CD4-positive, alpha-beta T cell treated with Interleukin-4 for 4 hours (primary cell): ENCODE measurements at regions not wholly inside any gene's neighbourhood (a gene's known extent, or its start where the extent isn't known, plus 50 kb on each side); places are given as distances from the start of the nearest gene placed in this dataset.
A peak's percentile ranks its signal among the peaks of the same experiment; 100 is the strongest.
"Not testable (repeated sequence)": the region's sequence is repeated elsewhere in the genome, so short reads cannot be mapped to it uniquely, and the experiment has no call there.

Experiments used
- DNase-seq: peaks from one replicate; pipeline ENCODE4 v3.0.0-alpha.2; 2020

- DNase-seq: no peak
Observed at GRCh38 chr3:107130089-107130700, 247.0 kb upstream of the CCDC54 start.

DNA sequence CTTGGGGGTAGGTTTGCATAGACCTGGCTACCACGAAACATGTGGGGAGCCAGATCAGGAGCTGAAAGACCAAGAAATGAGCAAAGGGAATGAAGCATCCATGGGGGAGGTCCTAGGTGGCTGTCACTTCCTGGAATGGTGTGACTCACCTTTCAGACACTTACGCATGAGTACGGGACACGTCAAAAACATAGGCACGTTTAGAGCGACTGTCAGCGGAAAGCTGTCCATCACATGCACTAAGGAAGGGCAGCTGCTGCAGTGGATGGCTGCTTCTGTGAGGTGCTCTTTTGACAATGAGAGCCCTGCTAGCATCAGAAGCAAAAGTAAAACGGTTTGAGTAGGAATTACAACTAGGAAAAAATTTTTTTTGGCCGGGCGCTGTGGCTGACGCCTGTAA is 244.6 kb upstream of the CCDC54 start:
- no peak for DNase-seq

- DNase-seq: no peak
Observed at GRCh38 chr3:107133891-107134290, 243.3 kb upstream of the CCDC54 start.

- DNase-seq: no peak
Observed at GRCh38 chr3:107142171-107142570, 235.1 kb upstream of the CCDC54 start.

- DNase-seq: no peak
Observed at GRCh38 chr3:107142786-107143575, 234.3 kb upstream of the CCDC54 start.

- DNase-seq: no peak
Observed at GRCh38 chr3:107150675-107151074, 226.6 kb upstream of the CCDC54 start.

DNA sequence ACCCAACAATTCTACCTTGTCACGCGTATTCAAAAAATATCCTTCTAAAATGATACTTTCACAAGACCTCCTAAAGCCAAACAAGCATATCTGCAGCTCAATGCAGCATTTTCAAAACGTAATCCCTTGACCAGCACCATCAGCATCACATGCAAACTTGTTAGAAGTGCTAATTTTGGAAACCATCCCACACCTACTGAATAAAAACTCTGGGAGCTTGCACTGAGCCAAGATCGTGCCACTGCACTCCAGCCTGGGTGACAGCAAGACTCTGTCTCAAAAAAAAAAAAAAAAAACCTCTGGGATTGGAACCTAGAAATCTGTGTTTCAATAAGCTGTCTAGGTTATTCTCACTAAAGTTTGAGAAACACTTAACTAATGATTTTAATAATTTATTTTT is 223.3 kb upstream of the CCDC54 start:
- no peak for DNase-seq

DNA sequence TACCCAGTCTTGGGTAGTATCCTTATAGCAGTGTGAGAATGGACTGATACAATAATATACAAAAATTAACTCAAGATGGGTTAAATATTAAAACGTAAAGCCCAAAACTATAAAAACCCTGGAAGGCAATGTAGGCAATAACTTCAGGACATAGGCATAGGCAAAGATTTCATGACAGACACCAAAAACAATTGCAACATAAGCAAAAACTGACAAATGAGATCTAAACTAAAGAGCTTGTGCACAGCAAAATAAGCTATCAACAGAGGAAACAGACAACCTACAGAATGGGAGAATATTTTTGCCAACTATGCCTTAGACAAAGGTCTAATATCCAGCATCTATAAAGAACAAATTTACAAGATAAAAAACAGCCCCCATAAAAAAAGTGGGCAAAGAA is 204.8 kb upstream of the CCDC54 start:
- DNase-seq: no peak

DNA sequence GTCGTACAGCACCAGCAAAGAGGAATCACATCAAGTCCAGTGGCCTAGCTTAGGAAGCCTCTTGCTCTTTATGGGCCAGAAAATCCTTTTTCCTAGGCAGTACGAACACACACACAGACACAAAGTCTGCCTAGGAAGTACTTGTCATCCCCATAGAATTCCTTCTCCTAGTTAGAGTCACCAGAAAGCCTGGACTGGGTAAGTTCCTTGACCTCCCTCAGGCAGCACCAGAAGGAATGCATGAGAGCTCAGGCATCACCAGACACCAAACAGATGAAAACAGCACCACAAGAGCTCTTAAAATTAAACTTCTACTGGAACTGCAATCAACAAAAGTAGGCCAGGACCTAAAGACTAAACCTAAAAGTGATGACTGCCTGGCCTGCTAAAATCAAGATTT is 192.9 kb upstream of the CCDC54 start:
- DNase-seq: no peak

DNA sequence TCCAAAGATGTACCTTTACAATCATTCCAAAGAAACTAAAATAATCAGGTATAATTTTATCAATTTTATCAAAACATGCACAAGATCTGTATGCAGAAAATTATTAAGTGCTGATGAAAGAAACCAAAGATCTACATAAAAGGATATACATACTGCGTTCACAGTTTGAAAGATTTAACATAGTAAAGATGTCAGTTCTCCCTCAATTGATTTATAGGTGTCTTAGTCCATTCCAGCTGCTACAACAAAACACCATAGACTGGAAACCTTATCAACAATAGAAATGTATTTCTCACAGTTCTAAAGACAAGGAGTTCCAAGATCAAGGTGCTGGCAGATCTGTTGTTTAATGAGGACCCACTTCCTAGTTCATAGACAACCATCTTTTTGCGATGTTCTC is 189.0 kb upstream of the CCDC54 start:
- no peak for DNase-seq

DNA sequence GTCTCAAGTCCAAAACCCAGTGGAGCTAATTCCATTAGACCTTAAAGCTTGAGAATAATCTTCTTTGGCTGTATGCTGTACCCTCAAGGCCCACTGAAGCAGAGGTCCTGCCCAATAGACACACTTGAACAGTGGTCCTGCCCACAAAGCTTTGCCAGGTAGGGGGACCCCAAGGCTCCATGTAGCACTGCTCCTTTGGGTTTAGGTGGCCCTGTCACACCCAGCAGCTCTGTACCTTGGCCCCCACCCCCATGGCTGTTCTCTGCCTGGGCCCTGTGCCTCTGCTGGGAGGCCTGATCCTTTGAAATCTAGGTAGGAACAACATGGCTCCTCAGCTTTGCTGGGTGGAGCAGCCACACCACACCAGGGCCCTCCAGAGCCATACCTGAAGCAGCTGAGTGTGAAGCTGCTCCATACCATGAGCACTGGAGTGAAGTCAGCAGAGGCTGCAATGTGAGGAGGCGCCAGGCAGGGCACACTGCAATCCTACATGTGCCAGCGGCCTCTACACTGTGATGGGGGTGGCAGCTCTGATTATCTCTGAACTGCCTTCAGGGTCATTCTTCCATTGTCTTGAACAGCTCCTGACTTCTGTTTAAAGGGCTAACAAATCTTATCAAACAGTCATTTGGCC is 188.0 kb upstream of the CCDC54 start:
- DNase-seq: no peak

DNA sequence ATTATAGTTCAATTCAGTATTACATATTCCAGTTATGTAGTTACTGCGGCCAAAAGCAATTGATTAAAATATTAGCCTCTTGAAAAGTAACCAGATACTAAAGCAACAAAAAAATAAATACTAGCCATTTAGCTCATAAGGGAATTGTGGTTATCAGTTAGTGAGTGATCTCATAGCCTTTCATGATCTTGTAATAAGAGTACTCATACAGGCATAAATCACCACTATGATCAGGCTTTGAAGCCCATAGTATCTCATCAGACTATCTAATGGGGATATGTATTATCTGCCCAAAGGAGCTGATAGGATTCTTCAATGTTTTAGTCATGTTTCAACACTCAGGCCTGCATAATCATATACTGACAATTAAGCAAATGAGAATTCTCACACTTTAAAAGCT is 184.1 kb upstream of the CCDC54 start:
- no peak for DNase-seq

DNA sequence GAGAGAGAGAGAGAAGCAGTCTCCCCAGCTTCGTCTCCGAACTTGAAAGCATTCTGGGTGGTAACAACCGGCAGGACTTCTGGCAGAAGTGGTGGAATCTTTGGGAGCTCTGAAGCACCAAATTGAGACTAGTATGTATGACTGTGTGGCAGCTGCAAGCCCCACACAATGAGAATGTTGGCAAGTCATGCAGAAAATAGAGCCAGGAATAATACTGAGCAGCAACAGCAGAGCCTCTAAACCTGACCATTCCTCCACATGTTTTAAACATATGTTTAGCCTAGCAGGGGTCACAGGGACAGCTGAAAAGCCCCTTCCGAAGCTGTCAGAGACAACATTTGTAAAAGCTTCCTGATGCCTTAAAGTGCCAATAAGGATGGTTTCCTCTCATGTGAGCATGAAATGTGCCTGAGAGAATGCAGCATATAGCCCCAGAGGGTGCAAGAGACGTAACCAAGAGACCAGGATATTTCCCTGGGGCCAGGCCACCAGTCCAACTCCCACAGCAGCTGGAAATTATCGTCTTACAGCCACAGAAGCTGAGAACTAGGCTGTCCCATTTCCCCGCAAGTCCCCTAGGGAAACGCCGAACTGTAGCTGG is 178.6 kb upstream of the CCDC54 start:
- DNase-seq: no peak

DNA sequence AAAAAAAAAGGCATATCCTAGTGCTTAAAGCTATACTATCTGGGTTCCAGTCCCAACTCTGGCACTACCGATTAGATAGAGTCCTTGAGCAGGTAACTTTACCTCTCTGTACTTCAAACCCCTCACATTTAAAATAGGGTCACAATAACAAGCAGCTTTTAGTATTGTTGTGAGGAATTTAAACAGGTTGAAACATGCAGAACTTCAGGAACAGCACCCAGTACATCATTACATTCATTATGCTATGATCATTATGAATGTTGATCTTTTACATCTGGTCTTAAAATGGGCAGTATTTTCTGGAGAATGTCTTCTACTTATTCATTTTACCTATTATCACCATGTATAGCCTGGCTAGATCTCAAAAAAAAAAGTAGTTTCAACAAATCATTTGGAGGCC is 176.1 kb upstream of the CCDC54 start:
- no peak for DNase-seq

DNA sequence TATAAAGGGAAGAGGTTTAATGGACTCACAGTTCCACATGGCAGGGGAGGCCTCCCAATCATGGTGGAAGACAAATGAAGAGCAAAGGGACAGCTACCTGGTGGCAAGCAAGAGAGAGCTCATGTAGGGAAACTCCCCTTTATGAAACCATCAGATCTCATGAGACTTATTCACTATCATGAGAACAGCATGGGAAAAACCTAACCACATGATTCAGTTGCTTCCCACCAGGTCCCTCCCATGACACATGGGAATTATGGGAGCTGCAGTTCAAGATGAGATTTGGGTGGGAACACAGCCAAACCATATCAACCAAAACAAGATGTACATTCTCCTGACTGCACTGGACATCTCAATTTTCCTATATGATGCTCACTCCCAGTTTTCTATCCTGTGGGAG is 174.4 kb upstream of the CCDC54 start:
- DNase-seq: not testable (repeated sequence)

- no peak for DNase-seq
Observed at GRCh38 chr3:107204121-107204520, 173.1 kb upstream of the CCDC54 start.

GRCh38 chr3:107205358-107205757 is 171.9 kb upstream of the CCDC54 start:
- no peak for DNase-seq

DNA sequence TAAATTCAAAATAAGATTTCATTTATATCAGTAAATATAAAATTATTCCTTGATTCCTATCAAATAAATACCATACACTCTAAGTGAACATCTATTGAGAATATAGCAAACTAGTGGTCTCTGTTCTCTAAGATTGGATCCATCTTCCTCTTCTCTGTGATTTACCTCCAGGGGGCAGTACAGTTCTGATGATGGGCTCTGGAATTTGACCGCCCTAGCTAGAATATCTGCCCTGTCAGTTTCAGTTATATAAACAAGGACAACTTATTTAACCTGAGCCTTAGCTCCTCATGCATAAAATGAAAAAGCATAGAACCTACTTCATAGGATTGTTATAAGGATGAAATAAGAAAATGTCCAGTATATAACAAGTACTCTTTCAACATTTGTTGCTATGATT is 171.1 kb upstream of the CCDC54 start:
- peak; percentile 24 for DNase-seq

- no peak for DNase-seq
Observed at GRCh38 chr3:107206945-107207344, 170.3 kb upstream of the CCDC54 start.

DNA sequence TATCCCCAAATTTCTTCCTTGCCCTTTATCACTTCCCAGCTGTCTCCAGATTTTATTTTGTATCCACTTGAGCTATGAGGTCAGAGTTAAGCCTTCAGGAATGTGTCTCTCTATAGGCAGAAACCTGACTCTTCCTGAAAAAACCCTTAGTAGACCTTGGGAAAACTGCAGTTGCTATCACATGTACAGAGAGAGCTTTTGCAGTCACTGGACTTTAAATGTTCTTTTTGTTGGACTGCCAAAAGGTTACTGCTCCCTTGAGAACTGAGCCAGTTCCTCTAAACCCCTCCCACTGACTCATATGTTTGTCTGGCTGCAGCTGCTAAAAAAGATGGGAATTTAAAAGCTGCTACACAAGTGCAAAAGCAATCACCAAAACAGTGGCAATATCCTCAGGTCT is 169.1 kb upstream of the CCDC54 start:
- DNase-seq: no peak

GRCh38 chr3:107208796-107209195 is 168.4 kb upstream of the CCDC54 start:
- DNase-seq: no peak

GRCh38 chr3:107209302-107209990 is 167.8 kb upstream of the CCDC54 start:
- DNase-seq: no peak

DNA sequence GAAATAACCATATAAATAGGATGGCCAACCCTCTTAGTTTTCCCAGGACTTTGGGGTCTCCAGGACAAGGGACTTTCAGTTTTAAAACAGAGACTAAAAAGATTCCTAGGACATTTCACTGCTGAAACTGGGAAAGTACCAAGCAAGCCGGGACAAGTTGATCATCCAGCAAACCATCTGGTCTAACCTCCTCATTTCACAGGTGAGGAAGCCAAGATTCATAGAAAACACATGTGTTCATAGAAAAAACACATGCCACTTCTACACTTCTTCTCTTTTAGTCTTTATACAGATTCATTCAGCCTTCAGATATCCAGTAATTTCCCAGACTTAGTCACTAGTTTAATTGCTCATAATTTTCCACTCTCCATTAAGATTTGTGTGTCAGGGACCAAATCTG is 165.6 kb upstream of the CCDC54 start:
- no peak for DNase-seq
